CD4-positive, alpha-beta T cell treated with Interleukin-15 for 1 hour (primary cell): ENCODE measurements at regions not wholly inside any gene's neighbourhood (a gene's known extent, or its start where the extent isn't known, plus 50 kb on each side); places are given as distances from the start of the nearest gene placed in this dataset.
"Not testable (repeated sequence)": the region's sequence is repeated elsewhere in the genome, so short reads cannot be mapped to it uniquely, and the experiment has no call there.

Source experiments
- DNase-seq: peaks from one replicate; pipeline ENCODE4 v3.0.0-alpha.2; 2020

DNA sequence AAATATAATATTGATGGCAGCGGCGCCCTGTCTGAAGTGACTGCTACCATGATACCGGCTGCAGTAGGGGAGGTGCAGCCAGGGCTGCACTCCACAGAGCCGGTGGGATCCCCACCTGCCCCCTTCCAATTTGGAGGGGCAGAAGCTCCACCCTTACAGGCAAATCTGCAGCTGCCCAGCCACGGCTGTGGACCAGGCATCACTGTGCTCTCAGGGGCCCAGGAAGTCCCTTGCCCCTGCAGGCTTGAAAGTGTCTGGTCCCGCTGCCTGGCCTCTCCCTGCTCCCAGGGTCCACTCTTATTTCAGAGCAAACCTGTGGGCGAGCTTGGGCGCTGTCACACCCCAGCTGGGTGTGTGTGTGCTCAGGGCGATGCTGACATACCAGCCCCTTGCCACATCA is 172.7 kb upstream of the SMIM30 start:
- no peak for DNase-seq

DNA sequence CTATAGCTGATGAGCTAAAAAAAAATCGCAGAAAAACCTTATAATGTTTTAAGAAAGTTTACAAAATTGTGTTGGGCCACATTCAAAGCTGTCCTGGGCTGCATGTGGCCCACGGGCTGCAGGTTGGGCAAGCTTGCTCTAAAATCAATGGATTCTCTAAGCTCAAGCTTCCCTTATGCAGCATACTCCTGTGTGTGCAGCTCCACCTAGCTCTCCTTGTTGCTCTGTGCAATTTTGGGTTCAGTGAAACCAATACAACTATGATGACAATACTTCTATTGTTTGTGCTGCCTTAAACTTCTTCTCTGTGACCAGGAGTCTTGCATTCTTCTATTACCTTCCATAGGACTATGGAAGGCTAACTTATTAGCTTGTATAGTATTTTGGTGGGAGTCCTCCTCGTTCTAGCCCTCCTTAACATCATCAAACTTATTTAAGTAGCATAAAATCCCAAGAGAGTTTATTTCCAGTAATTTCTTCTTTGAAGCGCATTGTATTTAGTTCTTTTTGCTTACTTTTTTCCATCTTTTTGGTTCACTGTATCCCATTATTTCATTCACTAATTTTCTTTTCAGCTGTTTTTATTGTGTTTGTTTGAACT is 170.9 kb upstream of the SMIM30 start:
- DNase-seq: no peak

DNA sequence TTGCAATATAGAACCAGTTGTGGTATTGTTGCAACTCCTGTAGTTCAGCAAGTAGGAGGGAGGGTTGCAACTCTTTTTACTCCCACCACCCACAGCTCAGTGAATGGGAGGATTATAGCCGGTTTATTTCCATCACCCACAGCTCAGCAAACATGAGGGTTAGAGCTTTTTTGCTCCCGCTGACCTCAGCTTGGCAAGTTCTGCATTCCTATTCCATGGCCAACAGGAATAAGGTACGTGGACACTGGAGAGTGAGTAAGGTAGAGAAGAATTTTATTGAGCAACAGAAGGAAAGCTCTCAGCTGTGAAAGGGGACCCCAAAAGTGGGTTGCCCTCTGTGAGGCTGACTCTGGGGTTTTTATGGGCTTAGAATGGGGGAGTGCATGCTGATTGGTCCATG is 167.1 kb upstream of the SMIM30 start:
- no peak for DNase-seq

DNA sequence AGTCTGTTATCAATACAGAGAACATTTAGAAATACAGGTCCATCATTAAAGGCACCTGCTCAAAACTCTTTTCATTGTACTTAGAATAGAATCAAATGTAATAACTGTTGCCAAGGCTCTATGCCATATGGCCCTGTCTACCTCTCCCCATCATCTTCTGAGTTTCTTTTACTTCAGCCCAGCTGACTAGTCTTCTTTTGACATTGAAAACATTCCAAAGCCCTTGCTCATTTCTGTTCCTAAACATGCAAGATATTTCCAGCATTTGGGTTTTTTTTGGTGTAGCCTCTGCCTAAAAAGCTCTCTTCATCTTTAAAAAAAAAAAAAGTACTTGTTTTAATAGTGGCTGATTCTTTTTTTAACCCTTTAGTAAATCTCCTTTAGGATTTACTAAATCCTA is 165.5 kb upstream of the SMIM30 start:
- DNase-seq: no peak

DNA sequence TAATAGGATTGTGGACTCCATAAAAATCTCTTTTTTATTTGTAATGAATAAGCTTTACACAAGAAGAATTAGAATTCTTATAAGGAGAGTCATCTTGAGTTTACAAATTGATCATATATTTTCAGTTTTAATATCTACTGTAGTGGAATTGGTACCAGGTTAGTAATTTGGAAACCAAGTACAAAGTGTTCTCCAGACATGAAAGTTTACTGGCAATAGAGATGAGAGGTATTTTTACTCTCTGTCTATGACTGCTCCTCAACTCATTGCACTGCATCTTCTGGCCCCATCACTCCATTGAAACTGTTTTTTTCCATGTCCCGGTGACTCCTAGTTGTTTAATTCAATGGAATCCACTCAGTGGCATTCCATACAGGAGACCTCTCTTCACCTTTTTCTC is 164.5 kb upstream of the SMIM30 start:
- no peak for DNase-seq

DNA sequence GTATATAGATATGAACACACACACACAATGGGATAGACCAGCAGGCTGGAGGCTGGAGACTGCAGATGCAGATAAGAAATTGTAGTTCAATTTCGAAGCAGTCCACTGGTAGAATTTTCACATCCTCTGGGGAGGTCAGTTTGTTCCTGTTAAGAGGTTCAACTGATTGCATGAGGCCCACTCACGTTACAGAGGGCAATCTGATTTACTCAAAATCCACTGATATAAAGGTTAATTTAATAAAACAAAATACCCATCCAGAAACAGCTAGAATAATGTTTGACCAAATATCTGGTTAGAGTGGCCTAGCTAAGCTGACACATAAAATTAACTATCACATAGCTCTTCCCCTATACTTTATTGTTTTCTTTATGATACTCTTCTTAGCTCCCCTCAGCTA is 162.9 kb upstream of the SMIM30 start:
- DNase-seq: no peak

DNA sequence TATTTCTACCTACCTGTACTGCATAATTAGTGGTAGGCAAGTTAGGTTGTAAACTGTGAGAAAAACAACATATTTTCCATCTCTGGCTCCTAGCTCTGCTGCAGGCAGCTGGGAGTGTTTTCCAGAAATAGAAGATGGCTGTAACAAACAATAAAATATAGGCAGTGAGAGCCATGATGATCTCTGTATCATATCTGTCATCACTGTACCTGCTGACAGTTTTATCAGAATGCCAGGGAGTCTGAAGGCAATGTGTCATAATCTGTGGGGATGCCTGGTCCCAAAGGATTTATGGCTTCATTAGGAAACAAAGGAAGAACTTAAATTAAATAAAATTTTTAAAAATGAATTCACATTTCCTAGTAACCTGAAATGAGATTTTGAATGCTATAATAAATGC is 160.9 kb upstream of the SMIM30 start:
- DNase-seq: no peak

DNA sequence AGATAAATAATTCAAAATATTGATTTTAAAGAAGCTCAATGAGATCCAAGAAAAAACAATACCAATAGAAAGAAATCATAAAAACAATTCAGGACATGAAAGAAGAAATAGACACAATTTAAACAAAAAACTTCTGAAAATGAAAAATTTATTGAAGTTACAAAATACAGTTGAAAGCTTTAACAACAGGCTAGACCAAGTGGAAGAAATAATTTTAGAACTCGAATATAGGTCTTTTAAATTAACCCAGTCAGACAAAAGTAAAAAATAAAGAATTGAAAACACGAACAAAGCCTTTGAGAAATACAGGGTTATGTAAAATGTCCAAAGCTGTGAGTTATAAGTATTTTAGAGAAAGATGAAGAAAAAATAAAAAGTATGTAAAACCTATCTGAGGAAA is 152.4 kb upstream of the SMIM30 start:
- no peak for DNase-seq

DNA sequence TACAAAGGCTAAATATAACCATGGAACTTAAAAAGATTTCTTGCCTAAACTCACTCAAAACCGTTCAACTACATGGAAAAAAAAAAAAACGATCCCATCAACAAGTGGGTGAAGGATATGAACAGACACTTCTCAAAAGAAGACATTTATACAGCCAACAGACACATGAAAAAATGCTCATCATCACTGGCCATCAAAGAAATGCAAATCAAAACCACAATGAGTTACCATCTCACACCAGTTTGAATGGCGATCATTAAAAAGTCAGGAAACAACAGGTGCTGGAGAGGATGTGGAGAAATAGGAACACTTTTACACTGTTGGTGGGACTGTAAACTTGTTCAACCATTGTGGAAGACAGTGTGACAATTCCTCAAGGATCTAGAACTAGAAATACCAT is 151.2 kb upstream of the SMIM30 start:
- not testable (repeated sequence) for DNase-seq

DNA sequence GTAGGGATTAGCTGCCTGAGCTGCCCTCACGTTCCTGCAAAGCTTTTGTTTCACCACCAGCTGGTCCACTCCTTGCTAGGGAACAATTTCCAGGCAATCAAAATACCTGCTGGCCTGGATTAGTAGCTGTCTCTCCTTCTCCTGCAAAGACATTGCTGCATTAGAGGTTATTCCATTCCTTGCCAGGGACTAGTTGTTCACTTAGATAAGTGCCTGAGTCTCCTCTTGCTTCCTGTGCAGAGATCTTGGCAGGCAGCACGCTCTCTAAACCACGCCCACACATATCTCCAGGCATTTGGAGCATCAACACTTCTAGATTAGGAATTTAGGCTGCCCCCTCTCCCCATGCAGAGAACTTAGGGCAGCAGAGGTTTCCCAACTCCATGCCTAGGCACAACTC is 150.4 kb upstream of the SMIM30 start:
- no peak for DNase-seq

DNA sequence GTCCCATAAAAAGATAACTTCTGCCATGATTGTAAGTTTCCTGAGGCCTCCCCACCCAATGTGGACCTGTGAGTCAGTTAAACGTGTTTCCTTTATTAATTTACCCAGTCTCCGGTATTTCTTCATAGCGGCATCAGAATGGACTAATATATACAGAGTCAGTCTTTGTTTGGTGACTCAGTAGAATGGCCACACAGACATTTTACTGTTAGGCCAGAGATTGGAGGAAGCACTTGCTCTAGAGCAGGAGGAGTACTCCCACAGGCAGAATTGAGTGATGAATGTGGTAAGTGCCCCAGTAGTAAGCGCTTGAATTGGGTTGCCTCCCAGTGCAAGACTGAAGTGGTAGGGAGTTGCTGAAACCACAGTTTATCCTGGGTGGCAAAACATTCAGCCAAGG is 149.5 kb upstream of the SMIM30 start:
- DNase-seq: no peak

DNA sequence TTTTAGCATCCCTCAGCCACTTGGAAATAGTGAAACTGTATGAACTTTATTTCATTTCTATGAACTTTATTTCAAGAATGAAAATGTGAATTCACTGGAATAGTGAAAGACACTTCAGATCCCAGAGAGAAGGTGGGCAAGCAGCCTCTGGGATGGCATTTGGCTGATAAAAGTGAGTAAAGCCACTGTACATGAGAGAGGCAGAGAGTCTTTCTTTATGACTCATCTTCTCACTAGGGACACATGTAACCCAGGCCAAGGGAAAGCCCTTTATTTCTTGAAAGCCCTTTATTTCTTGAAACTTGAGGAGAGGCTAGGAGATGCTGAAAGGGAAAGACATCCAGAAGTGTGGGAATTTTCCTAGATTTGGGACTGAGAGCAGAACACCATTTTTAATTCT is 148.9 kb upstream of the SMIM30 start:
- DNase-seq: no peak

DNA sequence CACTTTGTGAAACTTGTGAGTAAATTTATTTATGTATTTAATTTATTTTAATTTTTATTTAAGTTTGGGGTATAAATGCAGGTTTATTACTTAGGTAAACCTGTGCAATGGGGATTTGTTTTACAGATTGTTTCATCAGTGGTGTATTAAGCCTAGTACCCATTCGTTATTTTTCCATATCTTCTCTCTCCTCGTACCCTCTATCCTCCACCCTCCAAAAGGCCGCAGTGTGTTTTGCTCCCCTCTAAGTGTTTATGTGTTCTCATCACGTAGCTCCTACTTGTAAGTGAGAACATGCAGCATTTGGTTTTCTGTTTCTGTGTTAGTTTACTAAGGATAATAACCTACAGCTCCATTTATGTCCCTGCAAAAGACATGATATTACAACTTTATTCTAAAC is 145.4 kb upstream of the SMIM30 start:
- no peak for DNase-seq

DNA sequence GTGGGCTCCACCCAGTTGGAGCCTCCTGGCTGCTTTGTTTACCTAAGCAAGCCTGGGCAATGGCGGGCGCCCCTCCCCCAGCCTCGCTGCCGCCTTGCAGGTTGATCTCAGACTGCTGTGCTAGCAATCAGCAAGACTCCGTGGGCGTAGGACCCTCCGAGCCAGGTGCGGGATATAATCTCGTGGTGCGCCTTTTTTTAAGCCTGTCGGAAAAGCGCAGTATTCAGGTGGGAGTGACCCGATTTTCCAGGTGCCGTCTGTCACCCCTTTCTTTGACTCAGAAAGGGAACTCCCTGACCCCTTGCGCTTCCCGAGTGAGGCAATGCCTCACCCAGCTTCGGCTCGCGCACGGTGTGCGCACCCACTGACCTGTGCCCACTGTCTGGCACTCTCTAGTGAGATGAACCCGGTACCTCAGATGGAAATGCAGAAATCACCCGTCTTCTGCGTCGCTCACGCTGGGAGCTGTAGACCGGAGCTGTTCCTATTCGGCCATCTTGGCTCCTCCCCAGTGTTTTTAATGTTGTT is 144.9 kb upstream of the SMIM30 start:
- not testable (repeated sequence) for DNase-seq

DNA sequence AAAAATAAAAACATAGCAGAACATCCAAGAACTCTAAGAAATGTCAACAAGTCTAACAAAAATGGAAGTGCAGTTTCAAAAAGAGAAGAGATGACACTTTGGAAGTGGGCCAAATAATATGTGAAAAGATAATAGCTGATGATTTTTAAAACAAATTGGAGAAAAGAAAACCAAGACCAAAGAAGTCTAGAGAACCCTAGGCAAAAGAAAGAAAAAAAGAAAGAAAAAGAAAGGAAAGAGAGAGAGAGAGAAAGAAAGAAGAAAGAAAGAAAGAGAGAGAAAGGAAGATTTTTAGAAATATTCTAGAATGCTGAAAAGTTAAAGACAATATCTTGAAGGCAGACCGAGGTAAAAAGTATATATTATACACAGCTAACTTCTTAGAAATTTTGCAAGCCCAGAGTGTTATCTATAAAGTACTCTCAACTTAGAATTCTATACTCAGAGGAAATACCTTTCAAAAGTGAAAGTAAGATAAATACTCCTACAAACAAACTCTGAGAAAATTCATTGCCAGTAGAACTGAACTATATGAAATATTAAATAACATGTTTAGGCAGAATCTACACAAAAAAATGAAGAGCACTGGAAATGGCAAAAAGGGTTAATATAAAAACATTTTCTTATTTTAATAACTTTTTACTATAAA is 138.7 kb upstream of the SMIM30 start:
- no peak for DNase-seq

DNA sequence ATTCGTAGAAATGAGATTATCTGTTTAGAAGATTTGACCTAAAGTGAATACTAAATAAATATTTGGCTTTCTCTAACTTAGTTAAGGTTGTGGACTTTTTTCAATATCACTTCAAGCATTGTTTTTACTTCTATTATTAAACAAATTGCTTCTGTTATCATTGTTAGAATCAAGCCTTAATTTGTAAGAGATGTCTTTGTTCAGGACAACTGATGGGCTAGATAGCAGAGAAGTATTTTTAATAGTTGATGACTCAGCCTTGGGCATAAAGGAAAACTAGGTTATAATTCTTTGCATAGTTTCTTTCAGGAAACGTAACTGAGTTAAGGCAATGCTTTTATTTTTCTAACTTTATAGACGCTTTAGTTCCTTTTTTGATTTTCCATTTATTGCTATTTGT is 128.8 kb upstream of the SMIM30 start:
- no peak for DNase-seq

DNA sequence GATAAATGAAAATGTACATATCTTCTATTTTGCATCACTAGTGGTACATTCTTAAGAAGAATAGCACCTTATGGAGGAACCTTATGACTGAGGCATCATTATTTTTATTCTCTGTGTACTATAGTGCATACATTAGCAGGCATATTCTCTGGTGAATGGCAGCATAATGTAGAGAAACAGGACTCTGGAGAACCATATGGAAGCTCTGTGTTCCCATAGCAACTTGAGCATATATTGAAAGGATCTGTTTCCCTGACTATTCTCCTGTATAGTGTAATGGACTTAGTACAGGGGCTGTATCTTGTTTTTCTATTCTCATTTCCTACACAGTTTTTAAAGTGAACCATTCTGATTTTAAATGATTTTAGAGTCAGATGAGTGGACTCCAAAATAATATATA is 128.4 kb upstream of the SMIM30 start:
- DNase-seq: no peak

DNA sequence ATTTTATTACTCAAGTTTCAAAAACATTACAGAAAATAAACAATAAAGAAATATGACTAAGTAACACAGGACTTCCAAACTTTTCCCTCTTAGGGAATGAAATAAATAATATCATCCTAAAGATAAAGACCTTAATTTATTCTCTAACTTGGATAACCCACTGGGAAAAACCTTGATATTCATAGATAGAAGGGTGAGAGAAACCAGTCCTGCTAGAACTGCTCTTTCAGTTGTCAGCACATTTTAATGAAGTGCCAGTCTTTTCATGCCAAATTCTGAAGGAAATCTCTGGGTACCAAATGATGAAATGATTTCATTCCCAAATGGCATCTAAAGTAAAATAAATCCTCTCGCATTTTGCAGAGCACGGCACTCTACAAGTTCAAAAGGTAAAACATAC is 114.5 kb upstream of the SMIM30 start:
- no peak for DNase-seq

DNA sequence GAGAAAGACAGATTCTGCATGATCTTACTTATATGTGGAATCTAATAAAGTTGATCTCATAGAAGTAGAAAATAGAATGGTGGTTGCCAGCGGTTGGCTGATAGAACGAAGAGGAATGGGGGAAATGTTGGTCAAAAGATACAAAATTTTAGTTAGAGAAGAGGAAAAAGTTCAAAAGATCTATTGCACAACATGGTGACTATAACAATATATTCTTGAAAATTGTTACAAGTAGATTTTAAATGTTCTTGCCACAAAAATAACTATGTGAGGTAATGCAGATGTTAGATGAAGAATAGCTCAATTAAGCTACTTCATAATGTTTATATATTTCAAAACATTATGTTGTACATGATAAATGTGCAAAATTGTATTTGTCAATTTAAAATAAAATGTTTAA is 112.3 kb upstream of the SMIM30 start:
- no peak for DNase-seq

DNA sequence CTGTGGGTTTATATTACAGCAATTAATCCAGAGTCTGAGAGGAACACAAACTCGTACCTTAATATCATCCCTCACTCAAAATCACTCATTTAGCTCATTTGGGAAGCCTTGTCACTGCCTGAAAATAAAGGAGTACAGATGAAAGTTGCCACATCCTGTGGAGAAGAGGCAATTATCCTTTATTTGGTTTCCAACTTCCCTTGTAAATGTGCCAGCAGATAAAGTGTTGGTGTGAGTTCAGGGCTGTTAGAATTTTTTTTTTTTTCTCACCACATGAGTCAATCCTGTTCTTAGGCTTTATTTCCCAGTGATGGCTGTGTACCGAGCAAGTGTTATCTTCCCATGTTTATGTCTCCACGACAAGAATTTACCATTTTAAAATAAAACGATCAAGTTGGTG is 99.0 kb upstream of the SMIM30 start:
- DNase-seq: no peak

DNA sequence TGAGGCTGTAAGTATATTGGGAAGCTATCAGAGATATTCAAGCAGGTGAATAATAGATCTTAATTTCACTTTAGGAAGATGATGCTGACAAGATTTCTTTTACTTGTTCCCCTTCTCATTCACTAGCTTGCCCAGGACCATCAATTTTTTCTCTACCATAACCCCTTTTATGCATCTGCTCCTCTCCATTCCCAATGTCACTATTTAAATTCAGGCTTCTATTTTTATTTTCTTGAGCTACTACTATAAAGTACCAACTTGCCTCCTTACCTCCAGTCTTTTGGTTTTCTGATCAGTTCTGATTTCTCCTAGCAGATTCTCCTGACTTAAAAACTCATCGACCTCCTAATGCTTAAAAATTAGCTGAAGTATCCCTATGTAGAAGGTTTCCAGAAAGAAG is 97.7 kb upstream of the SMIM30 start:
- DNase-seq: no peak

DNA sequence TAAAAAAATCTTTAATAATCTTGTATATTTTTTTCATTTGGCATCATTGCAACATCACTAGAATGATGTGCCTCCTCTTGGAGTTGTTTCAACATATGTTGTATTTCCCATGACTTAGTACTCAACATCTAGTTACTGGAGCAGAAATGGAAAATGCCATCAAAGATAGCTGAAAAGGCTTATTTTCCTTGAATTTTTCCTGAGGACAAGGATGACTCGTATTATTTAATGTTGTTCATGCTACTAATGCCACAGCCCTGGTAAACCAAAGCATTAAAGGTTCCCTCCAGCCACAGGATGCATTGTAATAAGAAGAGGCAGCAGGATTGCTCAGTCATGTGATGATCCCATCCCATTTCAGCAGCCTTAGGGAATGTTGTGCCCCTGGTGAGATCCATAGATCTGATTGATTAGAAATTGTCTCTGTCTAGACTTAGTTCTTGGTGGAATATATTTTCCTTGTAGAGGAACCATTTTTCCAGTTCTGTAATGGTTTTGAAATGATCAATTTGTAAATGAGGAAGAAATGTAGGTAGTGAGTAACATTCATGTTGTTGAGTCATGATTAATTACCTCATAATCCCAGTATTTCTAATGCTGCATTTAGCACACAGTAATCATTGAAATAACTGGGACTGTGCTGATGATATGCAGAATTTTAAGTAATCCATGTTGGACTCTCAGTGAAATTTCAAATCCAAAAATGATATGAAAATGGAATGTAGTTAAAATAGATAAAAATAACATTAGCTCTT is 91.3 kb upstream of the SMIM30 start:
- no peak for DNase-seq

DNA sequence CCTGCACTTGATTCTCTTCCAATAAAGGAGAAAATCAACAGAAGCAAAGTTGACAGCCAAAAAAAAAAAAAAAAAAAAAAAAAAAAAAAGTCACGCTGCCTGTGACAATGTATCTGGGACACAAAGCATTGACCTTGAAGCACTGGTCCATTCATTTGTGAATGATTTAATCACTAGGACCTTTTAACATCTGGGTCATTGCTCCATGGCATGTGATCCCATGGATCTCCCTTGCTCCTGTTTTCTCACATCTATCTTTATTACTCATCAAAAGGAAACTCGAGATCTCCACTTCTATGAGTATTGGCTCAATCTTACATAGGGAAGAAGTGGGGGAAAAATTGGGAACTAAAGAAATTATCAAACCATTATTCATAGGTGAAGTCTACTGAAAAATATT is 89.6 kb upstream of the SMIM30 start:
- DNase-seq: no peak

DNA sequence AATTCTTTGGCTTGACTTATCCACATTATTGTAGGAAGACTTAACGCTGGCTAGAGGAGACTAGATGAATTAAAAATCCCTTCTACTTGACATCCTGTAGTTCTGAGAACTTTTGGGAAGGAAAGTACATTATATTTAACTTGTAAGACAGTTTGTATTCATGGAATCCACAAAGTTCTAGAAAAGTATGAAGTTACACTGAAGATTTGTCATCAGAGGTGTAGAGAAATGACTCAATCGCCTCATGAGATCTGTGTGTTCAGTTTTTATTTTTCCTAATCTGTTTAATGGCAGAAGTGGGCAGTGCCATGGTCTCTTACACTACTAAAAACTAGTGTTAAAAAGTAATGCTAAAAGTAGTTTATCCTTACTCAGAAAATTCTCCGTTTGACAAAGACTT is 89.1 kb upstream of the SMIM30 start:
- no peak for DNase-seq
